HT1080 (cell line): ENCODE measurements at regions not wholly inside any gene's neighbourhood (a gene's known extent, or its start where the extent isn't known, plus 50 kb on each side); places are given as distances from the start of the nearest gene placed in this dataset.
"Not testable (repeated sequence)": the region's sequence is repeated elsewhere in the genome, so short reads cannot be mapped to it uniquely, and the experiment has no call there.

Experiments
- DNase-seq: peaks from one replicate; pipeline ENCODE4 v3.0.0-alpha.2; 2015; ENCODE audit warnings: low read depth

GRCh38 chr11:91075032-91075695, 852.3 kb upstream of the CHORDC1 start:
- DNase-seq: no peak

- no peak for DNase-seq
Measured at GRCh38 chr11:91067666-91068065, 844.8 kb upstream of the CHORDC1 start.

DNA sequence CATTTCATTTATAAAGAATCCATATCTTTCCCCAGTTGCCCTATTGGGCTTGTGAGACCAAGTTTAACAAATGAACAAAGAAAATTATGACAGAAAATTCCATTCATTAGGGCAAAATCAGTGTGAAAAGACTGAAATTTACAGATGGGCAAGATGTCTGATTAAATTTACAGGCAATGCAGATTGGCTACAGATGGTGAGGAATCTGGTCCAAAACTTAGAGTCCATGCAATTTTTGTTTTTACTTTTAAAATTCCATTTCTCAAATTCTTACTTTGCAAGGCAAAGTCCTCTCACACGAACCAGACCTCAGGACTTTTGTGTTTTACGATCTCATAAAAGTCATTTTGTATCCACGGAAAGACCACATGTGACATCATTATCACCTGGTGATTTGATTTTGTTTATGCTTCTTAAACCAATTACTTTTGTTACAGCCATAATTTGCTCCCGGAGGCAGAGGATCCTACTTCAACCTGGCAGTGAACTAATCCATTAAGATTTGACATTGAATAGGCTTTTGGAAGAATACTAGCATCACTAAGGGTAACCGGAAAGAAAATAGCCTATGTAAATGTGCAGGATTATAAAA, 843.7 kb upstream of the CHORDC1 start:
- DNase-seq: no peak

DNA sequence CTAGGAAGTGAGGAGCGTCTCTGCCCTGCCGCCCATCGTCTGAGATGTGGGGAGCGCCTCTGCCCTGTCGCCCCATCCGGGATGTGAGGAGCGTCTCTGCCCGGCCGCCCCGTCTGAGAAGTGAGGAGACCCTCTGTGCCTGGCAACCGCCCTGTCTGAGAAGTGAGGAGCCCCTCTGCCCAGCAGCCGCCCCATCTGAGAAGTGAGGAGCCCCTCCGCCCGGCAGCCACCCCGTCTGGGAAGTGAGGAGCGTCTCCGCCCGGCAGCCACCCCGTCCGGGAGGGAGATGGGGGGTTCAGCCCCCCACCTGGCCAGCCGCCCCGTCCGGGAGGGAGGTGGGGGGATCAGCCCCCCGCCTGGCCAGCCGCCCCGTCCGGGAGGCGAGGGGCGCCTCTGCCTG, 840.5 kb upstream of the CHORDC1 start:
- not testable (repeated sequence) for DNase-seq

DNA sequence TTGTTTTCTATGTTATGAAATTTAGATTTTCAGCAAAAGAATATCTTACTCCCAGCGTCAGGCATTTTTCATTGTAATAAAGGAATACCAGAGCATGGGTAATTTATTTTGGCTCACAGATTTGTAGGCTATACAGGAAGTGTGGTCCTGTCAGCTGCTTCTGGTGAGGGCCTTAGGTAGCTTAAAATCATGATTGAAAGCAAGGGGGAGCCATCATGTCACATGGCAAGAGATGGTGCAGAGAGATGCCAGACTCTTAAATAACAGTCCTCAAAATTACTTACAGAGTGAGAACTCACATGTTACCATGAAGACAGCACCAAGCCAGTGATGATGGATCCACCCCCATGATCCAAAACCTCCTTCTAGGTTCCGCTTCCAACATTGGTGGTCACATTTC, 825.0 kb upstream of the CHORDC1 start:
- no peak for DNase-seq

DNA sequence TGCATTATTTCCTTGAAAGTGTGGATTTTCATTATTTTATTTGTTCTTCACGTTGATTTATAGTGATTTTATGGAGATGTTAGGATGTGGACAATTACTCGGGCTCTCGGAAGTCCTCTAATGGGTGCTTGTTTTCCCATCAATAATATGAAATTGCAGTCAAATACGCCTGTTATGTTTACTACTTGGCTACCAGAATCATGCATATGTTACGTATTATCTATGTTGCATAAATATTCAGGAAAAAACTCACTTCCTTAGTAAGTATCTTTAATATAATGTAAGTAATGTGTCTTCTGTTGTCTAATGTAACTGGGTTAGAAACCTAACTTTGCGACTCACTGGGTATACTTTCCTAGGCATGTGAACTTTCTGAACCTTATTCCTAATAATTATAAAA, 823.4 kb upstream of the CHORDC1 start:
- DNase-seq: no peak

GRCh38 chr11:91041626-91042025, 818.8 kb upstream of the CHORDC1 start:
- no peak for DNase-seq

- DNase-seq: no peak
Measured at GRCh38 chr11:91023731-91024130, 800.9 kb upstream of the CHORDC1 start.

GRCh38 chr11:91011503-91011902, 788.7 kb upstream of the CHORDC1 start:
- no peak for DNase-seq

- DNase-seq: no peak
Measured at GRCh38 chr11:91005458-91005857, 782.6 kb upstream of the CHORDC1 start.

DNA sequence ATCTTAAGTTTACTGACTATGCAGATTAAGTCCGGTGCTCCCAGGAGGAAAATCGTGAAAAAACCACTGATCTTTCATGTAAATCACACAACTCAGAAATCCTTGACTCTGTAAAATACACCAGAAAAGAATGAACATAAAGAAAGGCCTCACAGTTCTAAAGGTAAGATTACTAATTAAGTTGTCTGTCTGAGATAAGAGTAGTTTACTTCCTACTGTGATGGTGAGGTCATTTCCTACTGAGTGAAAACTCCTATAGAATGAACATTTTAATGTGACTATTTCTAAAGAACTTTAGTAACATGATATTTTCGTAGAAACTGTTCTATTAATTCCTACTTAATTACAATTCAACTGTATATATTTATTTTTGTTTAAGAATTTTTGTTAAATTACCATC, 774.4 kb upstream of the CHORDC1 start:
- DNase-seq: no peak

- not testable (repeated sequence) for DNase-seq
Measured at GRCh38 chr11:90972159-90972558, 749.3 kb upstream of the CHORDC1 start.

DNA sequence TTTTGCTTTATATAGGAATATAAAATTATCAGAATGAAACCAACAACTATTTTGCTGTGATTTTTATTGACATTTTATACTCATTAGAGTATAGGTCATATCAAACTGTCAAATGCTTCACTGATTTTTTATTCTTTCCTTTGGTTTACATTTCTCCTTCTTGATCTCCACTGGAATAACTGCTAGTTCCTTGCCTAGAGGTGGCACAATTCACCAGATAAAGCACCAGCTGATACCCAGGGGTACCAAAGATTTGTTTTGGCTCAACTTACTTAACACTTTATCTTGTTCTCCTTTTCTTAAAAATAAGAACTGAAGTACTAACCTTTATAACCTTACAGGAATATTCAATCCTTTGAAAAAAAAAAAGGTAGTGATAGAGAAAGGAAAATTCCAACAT, 725.1 kb upstream of the CHORDC1 start:
- no peak for DNase-seq

- DNase-seq: no peak
Measured at GRCh38 chr11:90930252-90930651, 707.4 kb upstream of the CHORDC1 start.

DNA sequence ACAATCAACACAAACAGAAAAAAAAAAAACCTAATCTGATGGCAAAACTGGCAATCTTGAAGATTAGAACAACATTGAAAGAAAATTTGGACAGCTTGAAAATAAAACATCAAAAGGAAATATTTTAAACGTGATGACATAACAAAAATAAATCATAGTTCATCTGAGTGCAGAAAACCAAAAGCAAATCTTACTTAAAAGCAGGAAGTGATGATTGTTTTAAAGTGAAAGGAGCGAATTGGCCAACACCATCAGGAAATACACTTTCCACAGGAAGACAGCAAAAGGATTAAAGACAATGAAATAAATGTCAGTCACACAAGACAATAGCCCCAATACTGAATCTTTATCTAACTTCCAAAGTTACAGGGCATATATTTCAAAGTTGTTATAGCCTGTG, 696.5 kb upstream of the CHORDC1 start:
- no peak for DNase-seq

- no peak for DNase-seq
Measured at GRCh38 chr11:90916706-90917105, 693.9 kb upstream of the CHORDC1 start.

- DNase-seq: no peak
Measured at GRCh38 chr11:90913131-90913668, 690.4 kb upstream of the CHORDC1 start.

DNA sequence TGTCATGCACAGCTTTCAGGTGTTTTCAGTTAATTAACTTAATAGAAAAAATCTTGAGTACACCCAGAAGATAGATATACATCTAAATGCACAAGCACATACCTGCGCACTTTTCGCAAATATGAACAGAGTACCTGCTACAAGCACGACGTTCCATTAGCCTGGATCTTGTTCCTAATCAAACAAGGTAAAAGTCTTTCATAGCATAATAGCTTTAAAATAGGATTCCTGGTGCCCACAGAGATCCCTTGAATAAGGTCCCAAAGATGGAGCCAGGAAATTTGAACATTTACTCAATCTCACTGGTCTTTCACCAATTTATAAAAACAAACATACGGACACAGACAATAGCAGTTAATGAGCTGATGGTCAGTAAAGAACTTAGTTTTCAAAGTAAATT, 689.8 kb upstream of the CHORDC1 start:
- DNase-seq: no peak

GRCh38 chr11:90911192-90911591, 688.3 kb upstream of the CHORDC1 start:
- no peak for DNase-seq

- no peak for DNase-seq
Measured at GRCh38 chr11:90908074-90908473, 685.2 kb upstream of the CHORDC1 start.

DNA sequence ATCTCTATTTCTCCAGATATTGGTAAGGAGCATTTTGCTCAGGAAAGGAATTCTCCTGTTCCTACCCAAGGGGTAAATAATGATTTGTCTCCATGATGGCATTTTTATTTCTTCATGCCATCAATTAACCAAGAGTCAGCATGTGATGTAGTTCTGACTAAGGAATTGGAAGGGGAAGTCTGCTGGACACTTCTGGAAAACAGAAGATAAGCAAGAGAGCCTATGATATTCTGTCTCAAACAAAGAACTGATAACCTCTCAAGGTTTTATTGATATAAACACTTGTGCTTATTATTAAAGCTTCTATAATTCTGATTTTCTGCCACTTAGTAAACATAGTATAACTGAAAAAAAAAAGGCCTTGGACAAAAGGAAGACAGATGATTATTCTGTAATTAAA, 673.0 kb upstream of the CHORDC1 start:
- DNase-seq: no peak

- DNase-seq: no peak
Measured at GRCh38 chr11:90890347-90890746, 667.5 kb upstream of the CHORDC1 start.

DNA sequence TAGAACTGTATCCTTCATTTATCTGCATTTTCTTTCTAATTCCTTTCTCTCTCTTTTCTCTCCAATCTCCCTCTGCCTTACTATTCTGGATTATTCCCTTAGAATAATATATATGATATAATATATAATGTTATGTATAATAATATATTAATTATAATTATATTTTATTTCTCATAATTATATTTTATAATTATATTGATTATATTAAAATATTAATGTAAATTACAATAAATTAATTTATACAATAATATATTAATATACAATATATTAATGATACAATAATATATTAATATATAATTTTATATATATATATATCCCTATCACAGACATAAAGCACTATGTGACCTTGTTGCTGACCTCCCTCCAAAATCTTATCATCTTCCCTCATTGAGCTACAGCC, 661.3 kb upstream of the CHORDC1 start:
- no peak for DNase-seq
